ENCODE measurements at regions not wholly inside any gene's neighbourhood (a gene's known extent, or its start where the extent isn't known, plus 50 kb on each side); places are given as distances from the start of the nearest gene placed in this dataset.

- TF ChIP-seq FOS (IDR thresholded peaks at IDR 0.05; ENCODE audit: borderline replicate concordance, extremely low read depth, insufficient read length), result no peak
- no peak for TF ChIP-seq RAD21 (IDR thresholded peaks at IDR 0.05; ENCODE audit: insufficient read depth, low read depth, low read length)
- TF ChIP-seq POLR2AphosphoS2 (IDR thresholded peaks at IDR 0.05; ENCODE audit: low read depth, low read length), result no peak
- TF ChIP-seq POLR2A (IDR thresholded peaks at IDR 0.05; ENCODE audit: low read depth, low read length), result no peak
- no peak for TF ChIP-seq TARDBP (IDR thresholded peaks at IDR 0.05; ENCODE audit: borderline replicate concordance)
These were observed 133.6 kb downstream of the P2RY1 start for GRCh38 chr3:152968388-152969024.

Measured in GM12878 (cell line).